ENCODE measurements at regions not wholly inside any gene's neighbourhood (a gene's known extent, or its start where the extent isn't known, plus 50 kb on each side); places are given as distances from the start of the nearest gene placed in this dataset.

DNA sequence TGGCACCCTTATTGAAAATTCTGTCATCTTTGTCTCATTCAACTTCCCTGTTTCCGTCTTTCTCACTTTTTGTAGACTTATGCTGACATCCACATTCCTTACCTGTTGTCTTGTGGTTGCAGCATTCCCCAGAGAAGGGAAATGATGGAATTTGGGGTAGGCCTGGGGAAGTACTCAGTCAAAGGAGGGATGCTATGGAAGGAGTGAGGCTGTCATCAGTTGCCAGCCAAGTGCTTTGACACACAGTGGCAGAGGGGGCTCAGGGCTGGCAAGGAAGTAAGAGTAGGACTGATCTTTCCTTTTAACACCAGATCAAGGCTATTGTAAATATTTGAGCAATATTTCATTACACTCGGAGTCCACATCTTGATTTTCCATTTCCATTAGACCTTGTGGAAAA is 64.4 kb downstream of the RPLP1 start:
- Histone ChIP-seq H3K4me1 (no peaks in the 10 kb centered on the region), H3K27me3 (no peaks in the 10 kb centered on the region), H3K36me3 (no peaks in the 10 kb centered on the region), H3K4me3 (no peak overlapping the region), H3K9me3 (no peaks in the 10 kb centered on the region), H3K27ac (no peak overlapping the region)
- peak in 1 of 2 donors; percentile 5 for DNase-seq (ENCODE audit: low spot score in 2 of 2)
- intact Hi-C loops (cut with DNase I): no loop called here
- TF ChIP-seq, protein P1, sequence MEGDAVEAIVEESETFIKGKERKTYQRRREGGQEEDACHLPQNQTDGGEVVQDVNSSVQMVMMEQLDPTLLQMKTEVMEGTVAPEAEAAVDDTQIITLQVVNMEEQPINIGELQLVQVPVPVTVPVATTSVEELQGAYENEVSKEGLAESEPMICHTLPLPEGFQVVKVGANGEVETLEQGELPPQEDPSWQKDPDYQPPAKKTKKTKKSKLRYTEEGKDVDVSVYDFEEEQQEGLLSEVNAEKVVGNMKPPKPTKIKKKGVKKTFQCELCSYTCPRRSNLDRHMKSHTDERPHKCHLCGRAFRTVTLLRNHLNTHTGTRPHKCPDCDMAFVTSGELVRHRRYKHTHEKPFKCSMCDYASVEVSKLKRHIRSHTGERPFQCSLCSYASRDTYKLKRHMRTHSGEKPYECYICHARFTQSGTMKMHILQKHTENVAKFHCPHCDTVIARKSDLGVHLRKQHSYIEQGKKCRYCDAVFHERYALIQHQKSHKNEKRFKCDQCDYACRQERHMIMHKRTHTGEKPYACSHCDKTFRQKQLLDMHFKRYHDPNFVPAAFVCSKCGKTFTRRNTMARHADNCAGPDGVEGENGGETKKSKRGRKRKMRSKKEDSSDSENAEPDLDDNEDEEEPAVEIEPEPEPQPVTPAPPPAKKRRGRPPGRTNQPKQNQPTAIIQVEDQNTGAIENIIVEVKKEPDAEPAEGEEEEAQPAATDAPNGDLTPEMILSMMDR (IDR thresholded peaks at IDR 0.05): no peak

- Histone ChIP-seq H3K4me1 (no peaks in the 10 kb centered on the region), H3K9me3 (no peaks in the 10 kb centered on the region), H3K36me3 (no peaks in the 10 kb centered on the region), H3K27ac (no peak overlapping the region), H3K4me3 (no peak overlapping the region), H3K27me3 (no peaks in the 10 kb centered on the region)
- intact Hi-C loops (cut with DNase I): no loop called here
- DNase-seq (ENCODE audit: low spot score in 2 of 2): no peak
- TF ChIP-seq, protein P1 (IDR thresholded peaks at IDR 0.05): no peak
These were observed 66.2 kb downstream of the RPLP1 start for GRCh38 chr15:69518806-69519205.

- Histone ChIP-seq H3K36me3 (no peaks in the 10 kb centered on the region), H3K27me3 (no peaks in the 10 kb centered on the region), H3K9me3 (no peaks in the 10 kb centered on the region), H3K4me3 (no peak overlapping the region), H3K4me1 (no peaks in the 10 kb centered on the region), H3K27ac (no peak overlapping the region)
- no peak for DNase-seq (ENCODE audit: low spot score in 2 of 2)
- TF ChIP-seq, protein P1 (IDR thresholded peaks at IDR 0.05): no peak
- intact Hi-C loops (cut with DNase I): loop anchor here (5.0 kb wide), 2 partner anchors 57 to 967 kb away; no protein-coding TSS in a partner anchor
These were observed 67.4 kb downstream of the RPLP1 start for GRCh38 chr15:69520067-69520466.

DNA sequence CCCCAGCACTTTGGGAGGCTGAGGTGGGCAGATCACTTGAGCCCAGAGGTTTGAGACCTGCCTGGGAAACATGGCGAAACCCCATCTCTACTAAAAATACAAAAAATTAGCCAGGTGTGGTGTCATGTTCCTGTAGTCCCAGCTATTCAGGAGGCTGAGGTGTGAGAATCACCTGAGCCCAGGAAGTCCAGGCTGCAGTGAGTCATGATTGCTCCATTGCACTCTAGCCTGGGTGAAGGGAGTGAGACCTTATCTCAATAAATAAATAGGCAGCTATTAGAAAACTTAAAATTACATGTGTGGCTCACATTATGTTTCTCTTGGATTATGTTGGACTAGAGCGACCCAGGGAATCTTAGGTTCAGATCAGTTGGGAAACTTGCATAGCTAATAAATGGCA is 69.7 kb downstream of the RPLP1 start:
- H3K9me3 ChIP-seq: no peaks in the 10 kb centered on the region
- no peak overlapping the region for H3K27ac ChIP-seq
- no peaks in the 10 kb centered on the region for H3K27me3 ChIP-seq
- H3K4me3 ChIP-seq: no peak overlapping the region
- no peak for DNase-seq (ENCODE audit: low spot score in 2 of 2)
- no peaks in the 10 kb centered on the region for H3K4me1 ChIP-seq
- TF ChIP-seq, protein P1 (IDR thresholded peaks at IDR 0.05): no peak
- no peaks in the 10 kb centered on the region for H3K36me3 ChIP-seq
- intact Hi-C loops (cut with DNase I): loop anchor here (2.0 to 5.0 kb wide), 3 partner anchors 55 to 965 kb away; no protein-coding TSS in a partner anchor

DNA sequence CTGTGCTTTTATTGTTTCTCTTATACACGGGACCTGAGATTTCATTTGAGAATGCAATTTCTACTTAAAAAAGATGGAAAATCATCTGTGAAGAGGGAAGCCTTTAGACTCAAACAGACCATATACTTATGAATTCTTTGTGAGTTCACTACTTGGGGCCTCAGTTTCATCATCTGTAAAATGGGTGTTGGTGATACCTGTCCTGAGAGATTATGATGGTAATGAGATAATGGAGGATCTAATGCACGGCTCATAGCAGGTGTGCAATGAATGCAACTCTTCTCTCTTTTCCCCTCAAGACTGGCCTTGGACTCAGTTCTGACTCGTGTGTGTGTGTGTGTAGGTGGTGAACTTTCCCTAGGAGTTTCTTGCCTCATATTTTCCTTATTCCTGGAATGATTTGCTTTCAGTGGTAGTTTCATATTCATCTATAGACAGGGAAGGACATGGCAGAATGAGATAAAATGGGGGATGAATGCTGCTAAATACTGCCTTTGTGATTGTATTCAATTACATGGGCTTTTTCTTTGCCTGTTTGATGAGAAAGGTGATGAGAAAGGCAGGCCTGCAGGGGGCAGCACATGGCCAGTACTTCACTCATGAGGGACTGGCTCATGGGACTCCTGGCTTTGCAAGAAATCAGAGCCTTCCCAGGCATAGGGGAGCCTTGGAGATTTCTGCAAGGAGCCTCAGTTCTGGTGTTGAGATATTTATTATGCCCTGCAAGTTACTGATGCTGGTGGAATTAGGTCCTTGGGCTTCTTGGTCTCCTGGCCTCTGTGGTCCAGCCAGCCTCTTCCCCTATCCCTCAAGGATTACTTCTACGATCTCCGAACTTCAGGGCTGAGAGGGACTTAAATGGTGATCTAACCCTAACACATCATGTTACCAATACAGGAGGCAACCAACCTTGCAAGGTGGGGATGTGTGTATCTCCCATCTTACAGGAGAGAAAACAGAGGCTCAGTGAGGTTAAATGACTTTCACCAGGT is 70.7 kb downstream of the RPLP1 start:
- intact Hi-C loops (cut with DNase I): loop anchor here (2.0 to 5.0 kb wide), 3 partner anchors 54 to 964 kb away; no protein-coding TSS in a partner anchor

More for the DNA sequence above, 70.7 kb downstream of the RPLP1 start:
- Histone ChIP-seq H3K9me3 (no peaks in the 10 kb centered on the region), H3K27ac (no peak overlapping the region), H3K4me3 (no peak overlapping the region), H3K27me3 (no peaks in the 10 kb centered on the region), H3K36me3 (no peaks in the 10 kb centered on the region), H3K4me1 (no peaks in the 10 kb centered on the region)
- TF ChIP-seq, protein P1 (IDR thresholded peaks at IDR 0.05): peak; percentile 46 to 67 (median 59)
- DNase-seq (ENCODE audit: low spot score in 2 of 2): peak; percentile 22 to 78
